HG03064 (cell line): ENCODE measurements at regions not wholly inside any gene's neighbourhood (a gene's known extent, or its start where the extent isn't known, plus 50 kb on each side); places are given as distances from the start of the nearest gene placed in this dataset.
"Not testable (repeated sequence)": the region's sequence is repeated elsewhere in the genome, so short reads cannot be mapped to it uniquely, and the experiment has no call there.

Experiments
- ATAC-seq: cut with Tn5 transposase; IDR thresholded peaks from one replicate; pipeline ENCODE4 v1.9.1; 2021; ENCODE audit warnings: low read depth; ENCODE audit not compliant: unreplicated experiment

- no peak for ATAC-seq
Measured at GRCh38 chr14:71165121-71166031, 258.1 kb downstream of the PCNX1 start.

GRCh38 chr14:71166180-71166837, 259.1 kb downstream of the PCNX1 start:
- ATAC-seq, result no peak

- ATAC-seq, result not testable (repeated sequence)
Measured at GRCh38 chr14:71167325-71167950, 260.2 kb downstream of the PCNX1 start.

- ATAC-seq, result not testable (repeated sequence)
Measured at GRCh38 chr14:71168161-71168560, 260.9 kb downstream of the PCNX1 start.

GRCh38 chr14:71168564-71169427, 261.5 kb downstream of the PCNX1 start:
- ATAC-seq, result no peak

- ATAC-seq, result no peak
Measured at GRCh38 chr14:71169861-71170260, 262.6 kb downstream of the PCNX1 start.

GRCh38 chr14:71175491-71175890, 268.2 kb downstream of the PCNX1 start:
- no peak for ATAC-seq

- ATAC-seq, result no peak
Measured at GRCh38 chr14:71179066-71179465, 271.8 kb downstream of the PCNX1 start.

GRCh38 chr14:71180397-71180796, 273.1 kb downstream of the PCNX1 start:
- no peak for ATAC-seq

GRCh38 chr14:71181215-71182003, 274.1 kb downstream of the PCNX1 start:
- no peak for ATAC-seq

GRCh38 chr14:71183876-71184689, 276.8 kb downstream of the PCNX1 start:
- no peak for ATAC-seq

GRCh38 chr14:71185637-71186036, 278.4 kb downstream of the PCNX1 start:
- ATAC-seq, result no peak

GRCh38 chr14:71187633-71188356, 280.5 kb downstream of the PCNX1 start:
- no peak for ATAC-seq

GRCh38 chr14:71190770-71191374, 283.6 kb downstream of the PCNX1 start:
- ATAC-seq, result no peak

- no peak for ATAC-seq
Measured at GRCh38 chr14:71193663-71194062, 286.4 kb downstream of the PCNX1 start.

GRCh38 chr14:71194251-71194650, 287.0 kb downstream of the PCNX1 start:
- no peak for ATAC-seq

GRCh38 chr14:71196921-71197320, 289.7 kb downstream of the PCNX1 start:
- no peak for ATAC-seq

GRCh38 chr14:71198687-71199086, 291.4 kb downstream of the PCNX1 start:
- ATAC-seq, result no peak
